ENCODE measurements at regions not wholly inside any gene's neighbourhood (a gene's known extent, or its start where the extent isn't known, plus 50 kb on each side); places are given as distances from the start of the nearest gene placed in this dataset.

GRCh38 chr5:12625667-12626263, 721.5 kb upstream of the CTNND2 start:
- no peak overlapping the region for H2BK20ac ChIP-seq (ENCODE audit: low read depth, low read length, poor library complexity, severe bottlenecking)
- H2BK12ac ChIP-seq (ENCODE audit: insufficient read length, low read depth, low read length) = no peak overlapping the region
- H3K27me3 ChIP-seq (ENCODE audit: insufficient read depth, low read length) = no peaks in the 10 kb centered on the region
- Mint-ChIP-seq H3K36me3 (ENCODE audit: insufficient read depth in 1 of 3, low read depth in 3 of 3) (peaks cover 22 to 45% (median 29%) of the 10 kb centered on the region in 3 experiments), H3K9me3 (peaks cover 8 to 11% of the 10 kb centered on the region in 2 experiments), H3K27ac (peak overlapping the region; percentile 91 to 98 (median 96); a peak in 6 of 7 replicates), H3K4me3 (peak overlapping the region; percentile 71 to 80), H3K27me3 (ENCODE audit: low read depth) (no peaks in the 10 kb centered on the region), H3K4me1 (peaks cover 63 to 82% of the 10 kb centered on the region in 2 experiments)
- H3T11ph ChIP-seq (ENCODE audit: low read length) = no peak overlapping the region
- no peak overlapping the region for H3K14ac ChIP-seq (ENCODE audit: insufficient read depth, low read length)
- no peak overlapping the region for H4K8ac ChIP-seq (replicated peaks; ENCODE audit: insufficient read length, low read depth, low read length)
- no peak overlapping the region for H4K5ac ChIP-seq (ENCODE audit: insufficient read length, low read depth, low read length)
- no peak for DNase-seq
- no peaks in the 10 kb centered on the region for H3K79me1 ChIP-seq (ENCODE audit: insufficient read depth, low read depth, low read length, poor library complexity, severe bottlenecking)
- H3K4me2 ChIP-seq (ENCODE audit: insufficient read depth, insufficient read length, low read length) = peak overlapping the region; percentile 70
- H3K4me1 ChIP-seq (ENCODE audit: insufficient read depth, low read length) = peaks cover 17% of the 10 kb centered on the region
- no peak overlapping the region for H3K4ac ChIP-seq (ENCODE audit: low read depth, low read length)
- no peak overlapping the region for H3K23ac ChIP-seq (ENCODE audit: insufficient read length, low read depth, low read length)
- H3K18ac ChIP-seq (ENCODE audit: insufficient read length, low read depth, low read length) = no peak overlapping the region
- no peaks in the 10 kb centered on the region for H4K20me1 ChIP-seq (ENCODE audit: control insufficient read depth, insufficient read depth, insufficient read length)
- no CpG with 5 or more reads among the region's 8 CpGs for WGBS (ENCODE audit: extremely low coverage, insufficient read length, low lambda C conversion rate)
- no peak overlapping the region for H2AFZ ChIP-seq (ENCODE audit: low read length)
- H3K9me3 ChIP-seq (ENCODE audit: control insufficient read depth, low read depth, low read length) = no peaks in the 10 kb centered on the region
- no peak overlapping the region for H2BK120ac ChIP-seq (ENCODE audit: low read depth, low read length, poor library complexity, severe bottlenecking)
- peaks cover 35% of the 10 kb centered on the region; the same call in 1 of the 2 replicates for H3K79me2 ChIP-seq (ENCODE audit: insufficient read depth, low read length)
- no peak overlapping the region for H4K91ac ChIP-seq (ENCODE audit: insufficient read length, low read depth, low read length)
- H3K9ac ChIP-seq (ENCODE audit: extremely low read depth, insufficient read length, low read length) = peak overlapping the region; percentile 80
- H3K56ac ChIP-seq (ENCODE audit: insufficient read length, low read depth, low read length) = no peak overlapping the region
- no peak overlapping the region for H2AK5ac ChIP-seq (ENCODE audit: insufficient read length, low read length)
- TF ChIP-seq CTCF (conservative IDR thresholded peaks at IDR 0.05) = no peak
- H2BK5ac ChIP-seq (ENCODE audit: insufficient read length, low read length) = no peak overlapping the region
- no peaks in the 10 kb centered on the region for H3K23me2 ChIP-seq (ENCODE audit: insufficient read length, low read depth, low read length, poor library complexity, severe bottlenecking)
- H2BK15ac ChIP-seq (ENCODE audit: low read depth, low read length) = no peak overlapping the region
- H3K27ac ChIP-seq (ENCODE audit: insufficient read length, low read depth, low read length) = peak overlapping the region; percentile 92
